Panc1 (cell line): ENCODE measurements at regions not wholly inside any gene's neighbourhood (a gene's known extent, or its start where the extent isn't known, plus 50 kb on each side); places are given as distances from the start of the nearest gene placed in this dataset.

Experiments
- ATAC-seq: fragments of 200-7000 bp; cut with Tn5 transposase; 2 replicates; pipeline ENCODE4 v1.9.1; 2020; ENCODE audit warnings: mild to moderate bottlenecking, moderate library complexity
- BruUV-seq: library from RNA; stranded (reverse); fragments of 400-500 nt; replicated peaks from 2 replicates; lab custom pipeline; 2021; lab: Mats Ljungman, UMichigan
- CTCF ChIA-PET: fragments of 300-600 bp; sonication (Branson Sonifier 250); formaldehyde crosslinking; loops from one replicate; lab custom pipeline; 2022; ENCODE audit warnings: antibody characterized with exemption; lab: Charles Lee
- POLR2A ChIA-PET: fragments of 300-600 bp; sonication (Branson Sonifier 250); formaldehyde crosslinking; loops from one replicate; lab custom pipeline; 2022; ENCODE audit warnings: antibody characterized with exemption; lab: Charles Lee
- DNase-seq: peaks from one replicate; pipeline ENCODE4 v3.0.0-alpha.2; 2010; ENCODE audit warnings: low read depth, low spot score
- H3K27ac ChIP-seq: 2 replicates; pipeline ENCODE4 v1.5.1; 2011; ENCODE audit warnings: mild to moderate bottlenecking, low read length, inconsistent platforms
- H3K27me3 ChIP-seq: fragments of 200-500 bp; sonication (Bioruptor generic); 2 replicates; pipeline ENCODE4 v1.6.0; 2014; ENCODE audit warnings: low read length, inconsistent platforms; ENCODE audit not compliant: control insufficient read depth, insufficient read depth
- H3K36me3 ChIP-seq: fragments of 200-500 bp; sonication (Bioruptor generic); 2 replicates; pipeline ENCODE4 v1.5.1; 2014; ENCODE audit warnings: inconsistent platforms, mild to moderate bottlenecking, low read length, moderate library complexity; ENCODE audit not compliant: control insufficient read depth, insufficient read depth
- H3K4me1 ChIP-seq: 2 replicates; pipeline ENCODE4 v1.5.1; 2011; ENCODE audit warnings: inconsistent platforms, mild to moderate bottlenecking, low read length, moderate library complexity; ENCODE audit not compliant: control insufficient read depth, insufficient read depth
- H3K4me3 ChIP-seq, 2 experiments: 2 replicates each; pipeline ENCODE4 v1.5.1; 2011 to 2012; ENCODE audit warnings: low read depth in 2 of 2, low read length in 2 of 2, mild to moderate bottlenecking in 2 of 2, inconsistent platforms in 1 of 2, moderate library complexity in 1 of 2
- H3K9me3 ChIP-seq: fragments of 200-500 bp; sonication (Bioruptor generic); 2 replicates; pipeline ENCODE4 v1.5.1; 2014; ENCODE audit warnings: low read depth, mild to moderate bottlenecking, inconsistent platforms, low read length, moderate library complexity; ENCODE audit not compliant: control insufficient read depth, insufficient read depth
- CTCF ChIP-seq: fragments of 450-650 bp; IDR thresholded peaks from 2 replicates; pipeline ENCODE4 v1.5.1; 2017; ENCODE audit warnings: mild to moderate bottlenecking
- POLR2AphosphoS5 ChIP-seq: IDR thresholded peaks from 2 replicates; pipeline ENCODE4 v1.6.1; 2012; ENCODE audit warnings: mild to moderate bottlenecking, low read depth, low read length, moderate library complexity
- REST ChIP-seq, 2 experiments: IDR thresholded peaks; 2 replicates each; pipeline ENCODE4 v1.6.1; 2011 to 2012; ENCODE audit warnings: low read depth in 2 of 2, control low read depth in 1 of 2, low read length in 1 of 2, mild to moderate bottlenecking in 1 of 2, moderate library complexity in 1 of 2; ENCODE audit not compliant: insufficient read depth in 1 of 2
- SIN3A ChIP-seq: IDR thresholded peaks from 2 replicates; pipeline ENCODE4 v1.6.1; 2012; ENCODE audit warnings: low read depth, mild to moderate bottlenecking, low read length, moderate library complexity, borderline replicate concordance; ENCODE audit not compliant: insufficient read depth
- TCF7L2 ChIP-seq: IDR thresholded peaks from 2 replicates; pipeline ENCODE4 v1.6.1; 2011; ENCODE audit warnings: mild to moderate bottlenecking, low read depth, low read length, inconsistent platforms
- in situ Hi-C: cut with HindIII; loops from 2 replicates; pipeline ENCODE4 v1.10.0; 2016; ENCODE audit warnings: low sequenced_read_pairs, low pct_unique_long_range_greater_than_20kb
- intact Hi-C: fragments of 100-400 bp; cut with micrococcal nuclease; formaldehyde crosslinking; loops from one replicate; pipeline ENCODE4 v1.10.0; 2022; ENCODE audit not compliant: unreplicated experiment

- Histone ChIP-seq H3K4me3 (no peak overlapping the region), H3K27me3 (peaks cover 3% of the 10 kb centered on the region; the same call in 1 of the 2 replicates), H3K27ac (no peak overlapping the region), H3K9me3 (no peaks in the 10 kb centered on the region), H3K4me1 (no peaks in the 10 kb centered on the region), H3K36me3 (no peaks in the 10 kb centered on the region)
- ATAC-seq (no peak), DNase-seq (no peak)
- ChIA-PET CTCF (no interaction called here), POLR2A (no interaction called here)
- in situ Hi-C loops (no loop called here), intact Hi-C loops (no loop called here)
- no TSS peak for BruUV-seq
- no peak for TF ChIP-seq CTCF
These were observed 405.5 kb downstream of the TMEM114 start for GRCh38 chr16:8184854-8185253.

- Histone ChIP-seq H3K9me3 (no peaks in the 10 kb centered on the region), H3K4me3 (no peak overlapping the region), H3K36me3 (no peaks in the 10 kb centered on the region), H3K27me3 (0 out of 2 replicates have a peak, but pooled peaks cover 3% of the 10 kb centered on the region), H3K27ac (no peak overlapping the region), H3K4me1 (no peaks in the 10 kb centered on the region)
- no TSS peak for BruUV-seq
- in situ Hi-C loops: no loop called here
- TF ChIP-seq REST (IDR thresholded peaks at IDR 0.05; ENCODE audit: insufficient read depth in 1 of 2, low read depth in 2 of 2, low read length in 1 of 2): no peak
- TF ChIP-seq TCF7L2: no peak
- DNase-seq (no peak), ATAC-seq (no peak)
- intact Hi-C loops: no loop called here
- ChIA-PET POLR2A (no interaction called here), CTCF (interaction anchor here (0.7 kb wide), 1 partner anchor 12 kb away, joined by 4 read pairs; no protein-coding TSS in a partner anchor)
These were observed 406.9 kb downstream of the TMEM114 start for GRCh38 chr16:8183176-8184099.

GRCh38 chr16:8182761-8183160 is 407.6 kb downstream of the TMEM114 start:
- in situ Hi-C loops (no loop called here), intact Hi-C loops (no loop called here)
- Histone ChIP-seq H3K4me1 (no peaks in the 10 kb centered on the region), H3K36me3 (no peaks in the 10 kb centered on the region), H3K27ac (no peak overlapping the region), H3K4me3 (no peak overlapping the region), H3K9me3 (no peaks in the 10 kb centered on the region), H3K27me3 (0 out of 2 replicates have a peak, but pooled peaks cover 4% of the 10 kb centered on the region)
- POLR2A ChIA-PET: no interaction called here
- no peak for ATAC-seq
- BruUV-seq: no TSS peak
- CTCF ChIA-PET: interaction anchor here (0.7 kb wide), 1 partner anchor 13 kb away, joined by 4 read pairs; no protein-coding TSS in a partner anchor
- no peak for TF ChIP-seq SIN3A
- TF ChIP-seq CTCF: no peak
- no peak for TF ChIP-seq TCF7L2
- TF ChIP-seq POLR2AphosphoS5: no peak
- no peak for TF ChIP-seq REST (IDR thresholded peaks at IDR 0.05; ENCODE audit: insufficient read depth in 1 of 2, low read depth in 2 of 2, low read length in 1 of 2)
- DNase-seq: no peak
